Adrenal gland (tissue), 5 donors: ENCODE measurements at regions not wholly inside any gene's neighbourhood (a gene's known extent, or its start where the extent isn't known, plus 50 kb on each side); places are given as distances from the start of the nearest gene placed in this dataset.

Source experiments
- CTCF ChIP-seq, 6 experiments: fragments of 450-650 bp in 4 of 6; fragments of 200-600 bp in 2 of 6; sonication (generic) in 1 of 6; IDR thresholded peaks; 1 replicate in 5 of 6; 2 replicates in 1 of 6; pipeline versions ENCODE4 v1.5.1 to v1.8.0; 2016 to 2021; ENCODE audit warnings: antibody characterized with exemption in 6 of 6, mild to moderate bottlenecking in 2 of 6, moderate library complexity in 1 of 6
- POLR2A ChIP-seq, 2 donors: fragments of 450-650 bp; IDR thresholded peaks; one replicate each; pipeline ENCODE4 v1.6.1; 2017; ENCODE audit warnings: antibody characterized with exemption in 2 of 2, mild to moderate bottlenecking in 2 of 2, moderate library complexity in 1 of 2
- donor health status: DM: no; HTN: no; CAD: no.

DNA sequence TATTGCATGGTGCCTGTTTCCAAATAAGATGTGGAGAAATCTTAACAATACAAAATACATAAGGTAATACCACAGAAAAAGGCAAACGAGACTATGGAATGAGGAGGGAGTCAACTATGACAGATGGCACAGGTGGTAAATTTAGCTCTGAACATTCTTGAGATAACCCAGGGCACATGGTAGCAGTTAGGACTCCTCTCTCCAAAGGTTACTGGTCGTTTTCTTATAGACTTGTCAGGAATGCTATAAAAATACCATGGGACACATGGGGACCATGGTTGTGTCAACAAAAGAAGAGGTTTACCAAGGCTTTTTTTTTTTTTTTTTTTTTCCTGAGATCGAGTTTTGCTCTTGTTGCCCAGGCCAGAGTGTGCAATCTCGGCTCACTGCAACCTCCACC is 209.4 kb upstream of the RFX3 start:
- TF ChIP-seq CTCF (IDR thresholded peaks at IDR 0.05), result no peak
- no peak for TF ChIP-seq POLR2A (IDR thresholded peaks at IDR 0.05)
